VCaP (cell line): ENCODE measurements at regions not wholly inside any gene's neighbourhood (a gene's known extent, or its start where the extent isn't known, plus 50 kb on each side); places are given as distances from the start of the nearest gene placed in this dataset.
A peak's percentile ranks its signal among the peaks of the same experiment; 100 is the strongest.

ENCODE experiments used
- H3K27ac ChIP-seq: fragments of 450-650 bp; 2 replicates; pipeline ENCODE4 v1.5.1; 2017
- CTCF ChIP-seq: fragments of 450-650 bp; conservative IDR thresholded peaks from 2 replicates; pipeline ENCODE4 v1.5.1; 2017; ENCODE audit warnings: mild to moderate bottlenecking, moderate library complexity

GRCh38 chr10:35909121-35909720 lies 267.1 kb upstream of the FZD8 start:
- TF ChIP-seq CTCF, result no peak
- H3K27ac ChIP-seq, result no peak overlapping the region

DNA sequence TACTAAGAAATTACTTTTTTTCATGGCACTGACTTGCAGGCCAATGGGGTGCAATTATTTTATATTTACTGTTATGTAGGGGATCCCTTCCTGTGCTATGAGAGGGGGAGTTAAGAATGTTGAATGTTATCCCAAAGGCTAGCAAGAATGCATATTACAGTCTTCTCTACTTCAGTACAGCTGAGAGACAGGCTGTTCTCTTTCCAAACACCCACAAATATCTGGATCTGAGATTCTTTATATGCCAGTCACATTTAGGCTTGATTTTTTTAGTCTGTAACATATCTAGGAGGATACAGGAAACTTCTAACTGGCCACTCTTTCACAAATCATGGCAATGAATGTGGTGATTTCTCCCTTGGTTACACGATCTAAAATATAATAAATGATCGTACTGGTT lies 266.4 kb upstream of the FZD8 start:
- H3K27ac ChIP-seq, result no peak overlapping the region
- no peak for TF ChIP-seq CTCF

DNA sequence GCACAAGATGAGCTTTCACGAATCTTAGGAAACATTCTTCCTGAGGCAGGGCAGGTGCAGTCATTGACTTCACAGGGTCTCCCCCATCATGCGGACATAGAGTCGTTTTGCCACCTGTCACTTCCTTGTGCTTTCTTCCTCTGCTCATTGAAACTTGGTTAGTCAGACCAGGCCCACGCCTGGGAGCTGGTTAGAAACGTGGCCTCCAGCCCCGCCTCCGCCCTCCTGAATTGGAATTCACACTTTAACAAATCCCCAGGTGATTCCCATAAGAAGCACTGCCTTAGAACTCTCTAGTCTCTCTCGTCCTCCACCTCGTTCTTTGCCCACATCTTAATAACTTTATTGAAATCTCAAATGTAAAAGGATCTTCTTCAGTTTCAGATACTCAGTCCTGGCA lies 265.5 kb upstream of the FZD8 start:
- TF ChIP-seq CTCF, result no peak
- H3K27ac ChIP-seq, result no peak overlapping the region

DNA sequence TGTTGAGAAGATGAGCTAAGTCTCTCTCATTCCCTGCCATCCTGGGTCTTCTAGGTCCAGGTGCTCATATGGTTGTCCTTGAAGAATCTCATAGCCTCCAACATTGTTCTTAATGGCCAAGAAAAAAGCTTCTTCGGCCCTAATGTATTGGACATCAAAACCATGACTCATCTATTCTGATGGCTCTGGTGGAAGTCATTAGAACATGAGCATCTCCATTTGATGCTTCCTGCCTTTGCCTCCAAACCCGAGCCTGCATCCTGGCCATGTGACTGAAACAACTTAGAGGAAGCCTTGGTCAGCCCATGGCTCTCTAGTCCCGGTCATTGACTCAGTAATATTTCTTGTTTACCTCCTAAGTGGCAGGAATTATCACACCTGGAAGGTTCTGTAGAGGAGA lies 264.1 kb upstream of the FZD8 start:
- no peak overlapping the region for H3K27ac ChIP-seq

DNA sequence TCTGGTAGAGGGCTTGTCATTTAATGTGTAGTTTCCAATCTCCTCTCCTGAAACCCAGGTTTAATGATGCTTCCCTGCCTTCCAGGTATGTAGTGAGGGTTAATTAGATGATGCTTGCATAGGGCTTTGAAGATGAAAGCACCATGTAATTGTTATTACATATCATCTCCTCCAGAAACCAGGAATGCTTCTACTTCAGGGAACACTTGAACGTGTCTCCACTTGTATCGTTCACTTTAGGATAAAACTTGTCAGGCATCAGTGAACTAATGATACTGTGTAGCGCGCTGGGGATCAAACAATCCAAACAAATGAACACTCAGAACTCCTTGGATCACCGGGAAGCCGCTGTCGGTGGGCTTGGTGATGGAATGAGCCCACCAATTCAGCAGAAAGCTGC lies 260.9 kb upstream of the FZD8 start:
- TF ChIP-seq CTCF, result no peak
- H3K27ac ChIP-seq, result no peak overlapping the region

More for the DNA sequence above, 264.1 kb upstream of the FZD8 start:
- no peak for TF ChIP-seq CTCF

DNA sequence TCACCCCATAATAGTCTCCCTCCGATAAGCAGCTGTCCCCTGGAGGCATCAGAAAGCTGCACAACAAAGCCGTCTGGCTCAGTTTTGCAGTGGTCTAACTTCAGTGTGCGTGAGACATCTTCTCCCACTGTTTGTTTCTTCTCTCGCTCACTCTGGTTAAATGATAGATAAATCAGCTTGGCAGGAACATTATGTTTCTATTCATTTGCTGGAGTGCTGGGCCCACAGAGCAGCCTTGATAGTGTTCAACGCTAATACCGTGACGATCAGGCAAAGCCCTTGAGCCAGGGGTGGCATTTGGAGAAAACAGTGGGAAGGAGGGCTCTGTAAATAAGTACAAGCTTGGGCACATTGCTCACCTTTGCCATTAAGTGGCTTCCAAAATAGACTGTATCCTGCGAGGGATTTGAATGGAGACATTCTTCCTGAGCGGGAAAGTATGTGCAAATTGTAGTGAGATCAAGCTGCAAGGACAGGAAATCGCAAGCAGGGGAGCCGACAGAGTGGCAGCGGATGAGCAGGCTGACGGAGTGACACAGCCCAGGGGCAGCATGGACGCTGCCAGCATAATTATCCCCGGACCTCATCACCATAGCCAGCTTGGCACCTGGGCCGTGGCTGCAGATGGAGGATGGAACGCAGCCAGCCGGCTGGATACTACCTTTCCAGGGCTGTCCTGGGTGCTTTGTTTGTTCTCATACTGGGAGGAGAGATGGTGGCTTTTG lies 256.8 kb upstream of the FZD8 start:
- no peak for TF ChIP-seq CTCF
- H3K27ac ChIP-seq, result peak overlapping the region; percentile 42

DNA sequence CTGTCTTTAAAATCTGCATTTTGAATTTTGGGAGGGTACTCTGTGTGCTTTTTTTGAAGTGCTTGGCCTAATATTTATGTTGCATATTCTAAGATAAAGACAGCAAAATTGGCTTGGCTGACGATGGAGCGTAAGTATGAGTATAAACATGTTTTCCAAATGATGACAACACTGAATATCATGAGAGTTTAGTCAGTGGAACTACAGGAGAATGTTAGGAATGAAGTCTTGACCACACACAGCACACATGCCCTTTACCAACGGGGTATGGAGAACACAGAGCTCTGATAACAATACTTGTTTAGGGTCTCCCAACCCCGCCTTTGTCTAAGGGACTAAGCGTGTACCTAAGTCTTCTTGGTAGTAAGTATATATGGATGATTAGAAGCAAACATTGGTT lies 253.9 kb upstream of the FZD8 start:
- no peak for TF ChIP-seq CTCF
- no peak overlapping the region for H3K27ac ChIP-seq
